HL-60 (cell line): ENCODE measurements at regions not wholly inside any gene's neighbourhood (a gene's known extent, or its start where the extent isn't known, plus 50 kb on each side); places are given as distances from the start of the nearest gene placed in this dataset.

Experiments
- DNase-seq, 2 experiments: peaks; one replicate each; pipeline ENCODE4 v3.0.0-alpha.2; 2010 to 2020; ENCODE audit warnings: low read depth in 1 of 2, low spot score in 1 of 2
- H3K27ac ChIP-seq: fragments of 250-450 bp; sonication (Bioruptor Pico); replicated peaks from 2 replicates; pipeline ENCODE4 v1.5.1; 2020; ENCODE audit warnings: mild to moderate bottlenecking, moderate library complexity
- H3K27me3 ChIP-seq: fragments of 250-450 bp; sonication (Bioruptor Pico); 2 replicates; pipeline ENCODE4 v1.5.1; 2021; ENCODE audit warnings: mild to moderate bottlenecking, moderate library complexity; ENCODE audit not compliant: insufficient read depth, poor library complexity, severe bottlenecking
- H3K4me3 ChIP-seq: replicated peaks from 2 replicates; pipeline ENCODE4 v1.5.1; 2011; ENCODE audit warnings: mild to moderate bottlenecking, control low read depth, low read length; ENCODE audit not compliant: insufficient read depth
- CTCF ChIP-seq: IDR thresholded peaks from one replicate; pipeline ENCODE4 v1.5.1; 2011; ENCODE audit warnings: low read length, control low read depth, inconsistent platforms; ENCODE audit not compliant: insufficient read depth
- GABPA ChIP-seq: IDR thresholded peaks from 2 replicates; pipeline ENCODE4 v1.6.1; 2012; ENCODE audit warnings: low read depth
- POLR2AphosphoS5 ChIP-seq: IDR thresholded peaks from 2 replicates; pipeline ENCODE4 v1.6.1; 2012; ENCODE audit warnings: low read depth
- REST ChIP-seq: IDR thresholded peaks from 2 replicates; pipeline ENCODE4 v1.6.1; 2012; ENCODE audit warnings: low read depth; ENCODE audit not compliant: insufficient replicate concordance
- SPI1 ChIP-seq: IDR thresholded peaks from 2 replicates; pipeline ENCODE4 v1.6.1; 2012; ENCODE audit warnings: low read depth, mild to moderate bottlenecking, borderline replicate concordance

- Histone ChIP-seq H3K4me3 (no peak overlapping the region), H3K27ac (no peak overlapping the region), H3K27me3 (no peaks in the 10 kb centered on the region)
- DNase-seq, result no peak
- TF ChIP-seq GABPA (no peak), POLR2AphosphoS5 (no peak), CTCF (no peak), REST (no peak), SPI1 (no peak)
Observed at GRCh38 chr3:84820126-84820525, 138.7 kb upstream of the CADM2 start.

- Histone ChIP-seq H3K4me3 (no peak overlapping the region), H3K27ac (no peak overlapping the region), H3K27me3 (no peaks in the 10 kb centered on the region)
- TF ChIP-seq GABPA (no peak), POLR2AphosphoS5 (no peak), SPI1 (no peak), CTCF (no peak), REST (no peak)
- no peak for DNase-seq
Observed at GRCh38 chr3:84820906-84821305, 137.9 kb upstream of the CADM2 start.

- H3K27me3 ChIP-seq, result no peaks in the 10 kb centered on the region
- H3K4me3 ChIP-seq, result no peak overlapping the region
- no peak overlapping the region for H3K27ac ChIP-seq
- DNase-seq, result no peak
- TF ChIP-seq CTCF (no peak), GABPA (no peak), SPI1 (no peak), REST (no peak), POLR2AphosphoS5 (no peak)
Observed at GRCh38 chr3:84825817-84826216, 133.0 kb upstream of the CADM2 start.
